GM23248 (cell line): ENCODE measurements at regions not wholly inside any gene's neighbourhood (a gene's known extent, or its start where the extent isn't known, plus 50 kb on each side); places are given as distances from the start of the nearest gene placed in this dataset.

Experiments used
- DNase-seq: peaks from one replicate; pipeline ENCODE4 v3.0.0-alpha.2; 2015
- H2AFZ ChIP-seq: fragments of 200-600 bp; sonication (generic); 2 replicates; pipeline ENCODE4 v1.6.1; 2016; ENCODE audit warnings: antibody characterized with exemption
- H3F3A ChIP-seq: fragments of 200-600 bp; sonication (generic); 2 replicates; pipeline ENCODE4 v1.6.1; 2016; ENCODE audit warnings: mild to moderate bottlenecking, antibody characterized with exemption, mixed run types; ENCODE audit not compliant: insufficient read depth
- H3K27ac ChIP-seq: fragments of 200-600 bp; sonication (generic); 2 replicates; pipeline ENCODE4 v1.5.1; 2016; ENCODE audit warnings: mild to moderate bottlenecking
- H3K27me3 ChIP-seq: fragments of 200-600 bp; sonication (generic); replicated peaks from 2 replicates; pipeline ENCODE4 v1.6.1; 2016; ENCODE audit warnings: mild to moderate bottlenecking; ENCODE audit not compliant: insufficient read depth
- H3K36me3 ChIP-seq: fragments of 200-600 bp; sonication (generic); 2 replicates; pipeline ENCODE4 v1.6.1; 2016; ENCODE audit warnings: low read depth, mild to moderate bottlenecking
- H3K4me1 ChIP-seq: fragments of 200-600 bp; sonication (generic); 2 replicates; pipeline ENCODE4 v1.6.1; 2016; ENCODE audit warnings: mild to moderate bottlenecking; ENCODE audit not compliant: insufficient read depth
- H3K4me2 ChIP-seq: fragments of 200-600 bp; sonication (generic); one replicate; pipeline ENCODE4 v1.6.1; 2016; ENCODE audit warnings: mild to moderate bottlenecking; ENCODE audit not compliant: unreplicated experiment
- H3K4me3 ChIP-seq: fragments of 200-600 bp; sonication (generic); 2 replicates; pipeline ENCODE4 v1.5.1; 2016; ENCODE audit warnings: mild to moderate bottlenecking
- H3K79me2 ChIP-seq: fragments of 200-600 bp; sonication (generic); 2 replicates; pipeline ENCODE4 v1.6.1; 2016; ENCODE audit warnings: mild to moderate bottlenecking; ENCODE audit not compliant: insufficient read depth
- H3K9ac ChIP-seq: fragments of 200-600 bp; sonication (generic); 2 replicates; pipeline ENCODE4 v1.6.1; 2016; ENCODE audit warnings: mild to moderate bottlenecking
- H3K9me2 ChIP-seq: fragments of 200-600 bp; sonication (generic); 2 replicates; pipeline ENCODE4 v1.6.1; 2016; ENCODE audit warnings: mixed run types, mild to moderate bottlenecking, moderate library complexity; ENCODE audit not compliant: insufficient read depth
- H3K9me3 ChIP-seq: fragments of 200-600 bp; sonication (generic); one replicate; pipeline ENCODE4 v1.6.1; 2017; ENCODE audit warnings: low read depth
- H4K20me1 ChIP-seq: fragments of 200-600 bp; sonication (generic); 2 replicates; pipeline ENCODE4 v1.6.0; 2016; ENCODE audit not compliant: insufficient read depth
- EZH2 ChIP-seq: fragments of 200-600 bp; sonication (generic); IDR thresholded peaks from 2 replicates; pipeline ENCODE4 v1.6.1; 2018; ENCODE audit warnings: antibody characterized with exemption, mild to moderate bottlenecking; ENCODE audit not compliant: insufficient read depth, poor library complexity, severe bottlenecking
- EZH2phosphoT487 ChIP-seq: fragments of 200-600 bp; sonication (generic); IDR thresholded peaks from 2 replicates; pipeline ENCODE4 v1.6.1; 2018; ENCODE audit warnings: antibody characterized with exemption, moderate library complexity, mild to moderate bottlenecking, low read depth; ENCODE audit not compliant: insufficient read depth
- WGBS, 2 experiments: methylation state at CpG; one replicate each; pipeline ENCODE4 v1.1.6; 2015 to 2017; ENCODE audit warnings: low lambda C conversion rate in 2 of 2, low coverage in 1 of 2; ENCODE audit errors: missing lambda C conversion rate in 2 of 2; 5-methylcytosine and 5-hydroxymethylcytosine counted together
- in situ Hi-C: fragments of 300-500 bp; cut with MboI; formaldehyde crosslinking; loops from 2 replicates; pipeline ENCODE4 v1.15.0; 2020

DNA sequence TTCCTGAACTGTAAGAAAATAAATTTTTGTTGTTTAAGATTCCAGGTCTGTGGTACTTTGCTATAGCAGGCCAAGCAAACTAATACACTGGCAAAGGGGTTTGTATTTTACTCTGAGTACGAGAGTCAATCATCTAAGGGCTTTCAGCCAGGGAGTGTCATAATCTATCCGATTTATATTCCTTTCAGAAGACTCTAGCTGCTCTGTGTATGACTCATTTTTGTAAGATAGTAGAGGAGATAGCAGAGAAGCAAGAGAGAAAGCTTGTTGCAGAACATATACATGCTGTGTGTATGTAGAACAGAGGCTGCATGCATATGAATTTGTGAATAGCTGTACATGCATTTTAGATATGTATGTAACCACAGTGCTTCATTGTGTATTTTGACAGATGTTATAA lies 577.9 kb upstream of the EPHA6 start:
- Histone ChIP-seq H3F3A (no peaks in the 10 kb centered on the region), H3K4me1 (no peaks in the 10 kb centered on the region), H3K9me3 (no peaks in the 10 kb centered on the region), H3K9ac (no peak overlapping the region), H3K27me3 (no peaks in the 10 kb centered on the region), H3K36me3 (no peaks in the 10 kb centered on the region), H3K9me2 (no peaks in the 10 kb centered on the region), H4K20me1 (no peaks in the 10 kb centered on the region), H3K4me3 (no peak overlapping the region), H3K4me2 (no peak overlapping the region), H2AFZ (no peak overlapping the region), H3K27ac (no peak overlapping the region), H3K79me2 (no peaks in the 10 kb centered on the region)
- in situ Hi-C loops = no loop called here
- 12 to 25% methylated on average over 2 of the region's 2 CpGs for WGBS, 2 experiments
- no peak for DNase-seq
- TF ChIP-seq EZH2phosphoT487 (no peak), EZH2 (no peak)

DNA sequence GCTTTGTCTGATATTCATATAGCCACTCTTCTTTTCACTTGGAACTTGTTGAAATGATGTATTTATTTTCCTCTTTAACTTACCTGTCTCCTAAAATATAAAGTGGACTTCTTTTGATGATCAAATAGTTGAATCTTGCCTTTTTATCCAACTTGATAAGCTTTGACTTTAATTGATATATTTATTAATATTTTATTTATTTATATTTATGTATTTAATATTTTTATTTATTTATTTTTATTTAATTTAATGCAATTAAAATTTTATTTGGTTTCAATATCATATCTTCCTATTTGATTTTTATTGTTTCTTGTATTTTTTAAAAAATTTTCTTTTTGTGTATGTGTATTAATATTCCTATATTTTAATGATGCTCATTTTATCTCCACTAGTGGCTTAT lies 555.1 kb upstream of the EPHA6 start:
- Histone ChIP-seq H3K9me3 (peaks cover 4% of the 10 kb centered on the region), H3K9me2 (0 out of 2 replicates have a peak, but pooled peaks cover 3% of the 10 kb centered on the region), H3K4me2 (no peak overlapping the region), H3K9ac (no peak overlapping the region), H2AFZ (no peak overlapping the region), H3K27me3 (no peaks in the 10 kb centered on the region), H3K79me2 (no peaks in the 10 kb centered on the region), H3K4me3 (no peak overlapping the region), H3K27ac (no peak overlapping the region), H3K4me1 (no peaks in the 10 kb centered on the region), H3F3A (no peaks in the 10 kb centered on the region), H4K20me1 (no peaks in the 10 kb centered on the region), H3K36me3 (no peaks in the 10 kb centered on the region)
- TF ChIP-seq EZH2phosphoT487 = no peak
- no peak for TF ChIP-seq EZH2
- no peak for DNase-seq
- in situ Hi-C loops = no loop called here

DNA sequence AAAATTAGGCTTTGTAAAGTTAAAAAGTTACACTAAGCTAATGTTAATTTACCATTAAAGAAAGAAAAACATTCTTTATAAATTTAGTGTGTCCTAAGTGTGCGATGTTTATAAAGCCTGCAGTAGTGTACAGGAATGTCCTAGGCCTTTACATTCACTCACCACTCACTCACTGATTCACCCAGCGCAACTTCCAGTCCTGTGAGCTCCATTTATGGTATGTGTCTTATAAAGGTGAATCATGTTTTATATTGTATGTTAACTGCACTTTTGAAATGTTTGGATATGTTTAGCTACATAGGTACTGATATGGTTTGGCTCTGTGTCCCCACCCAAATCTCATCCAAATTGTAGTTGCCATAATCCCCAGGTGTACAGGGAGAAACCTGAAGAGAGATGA lies 549.7 kb upstream of the EPHA6 start:
- WGBS, 2 experiments = 35 to 38% methylated on average over 2 of the region's 2 CpGs
- TF ChIP-seq EZH2 (no peak), EZH2phosphoT487 (no peak)

DNA sequence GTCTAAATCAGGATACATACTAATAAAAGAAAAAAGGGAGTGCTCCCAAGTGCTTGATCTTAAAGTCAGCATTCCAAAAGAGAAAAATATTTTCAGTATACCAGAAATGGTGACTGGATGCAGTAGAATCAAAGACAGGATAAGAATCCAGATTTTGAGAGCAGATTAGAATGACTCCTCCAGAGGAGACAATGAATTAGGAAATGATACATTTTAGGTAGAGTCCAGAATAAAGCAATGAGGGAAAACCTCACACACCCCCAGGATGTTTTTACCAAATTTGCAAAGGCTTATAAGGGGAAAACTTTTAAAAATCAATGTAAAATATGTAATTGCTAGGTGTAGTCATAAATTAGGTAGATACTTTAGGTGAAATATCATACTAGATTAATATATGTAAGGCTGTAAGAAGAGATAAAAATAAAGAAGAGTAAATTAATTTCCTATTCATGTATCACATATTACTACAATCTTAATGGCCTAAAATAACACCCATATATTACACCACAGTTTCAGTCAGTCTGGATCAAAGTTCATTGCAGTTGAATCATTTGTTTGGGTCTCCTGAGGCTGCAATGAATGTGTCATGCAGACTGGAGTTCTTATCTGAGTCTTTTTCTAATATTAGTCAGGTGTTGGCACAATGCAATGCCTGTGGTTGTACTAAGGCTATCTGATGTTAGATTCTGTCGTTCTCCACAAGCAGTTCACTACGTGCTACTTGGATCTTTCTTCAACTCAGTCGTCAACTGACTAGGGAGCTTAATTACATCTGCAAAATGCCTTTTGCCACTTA lies 547.8 kb upstream of the EPHA6 start:
- H3K79me2 ChIP-seq = no peaks in the 10 kb centered on the region
- H3K27ac ChIP-seq = no peak overlapping the region
- H3K9ac ChIP-seq = no peak overlapping the region
- no peaks in the 10 kb centered on the region for H3K36me3 ChIP-seq
- no peak for DNase-seq
- H2AFZ ChIP-seq = no peak overlapping the region
- in situ Hi-C loops = no loop called here
- TF ChIP-seq EZH2phosphoT487 (no peak), EZH2 (no peak)
- H3K4me3 ChIP-seq = no peak overlapping the region
- H3K9me3 ChIP-seq = peaks cover 4% of the 10 kb centered on the region
- H3K9me2 ChIP-seq = no peaks in the 10 kb centered on the region
- H3K27me3 ChIP-seq = no peaks in the 10 kb centered on the region
- no peaks in the 10 kb centered on the region for H3K4me1 ChIP-seq
- no peaks in the 10 kb centered on the region for H3F3A ChIP-seq
- H4K20me1 ChIP-seq = no peaks in the 10 kb centered on the region
- WGBS, 2 experiments = 13 to 21% methylated on average over 3 of the region's 3 CpGs
- no peak overlapping the region for H3K4me2 ChIP-seq

More for the DNA sequence above, 549.7 kb upstream of the EPHA6 start:
- no peak overlapping the region for H3K27ac ChIP-seq
- H3F3A ChIP-seq = no peaks in the 10 kb centered on the region
- H3K79me2 ChIP-seq = no peaks in the 10 kb centered on the region
- peaks cover 4% of the 10 kb centered on the region for H3K9me3 ChIP-seq
- H3K4me2 ChIP-seq = no peak overlapping the region
- no peak overlapping the region for H3K4me3 ChIP-seq
- no peak overlapping the region for H3K9ac ChIP-seq
- no peak overlapping the region for H2AFZ ChIP-seq
- no peaks in the 10 kb centered on the region for H3K27me3 ChIP-seq
- in situ Hi-C loops = no loop called here
- no peaks in the 10 kb centered on the region for H3K36me3 ChIP-seq
- no peaks in the 10 kb centered on the region for H3K4me1 ChIP-seq
- H4K20me1 ChIP-seq = no peaks in the 10 kb centered on the region
- DNase-seq = no peak
- 0 out of 2 replicates have a peak, but pooled peaks cover 3% of the 10 kb centered on the region for H3K9me2 ChIP-seq

DNA sequence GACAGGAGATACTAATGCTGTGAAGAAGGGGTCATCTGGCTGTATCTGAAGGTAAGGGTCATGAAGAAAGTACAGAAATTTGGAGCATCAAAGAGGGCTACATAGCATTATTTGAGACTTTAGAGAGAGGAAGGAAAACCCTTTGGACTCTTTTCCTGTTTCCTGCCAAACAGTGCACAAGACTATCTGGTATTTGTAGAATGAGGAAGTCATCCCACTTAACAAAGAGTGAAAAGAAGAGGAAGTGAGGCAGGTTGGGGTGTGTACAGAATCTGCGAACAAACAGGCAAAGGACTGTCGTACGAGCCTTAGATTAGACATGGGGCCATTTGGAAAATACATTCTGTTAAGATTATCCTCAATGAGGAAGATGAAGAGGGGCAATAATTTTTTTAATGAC lies 546.8 kb upstream of the EPHA6 start:
- no peaks in the 10 kb centered on the region for H3K79me2 ChIP-seq
- H3K27ac ChIP-seq = no peak overlapping the region
- TF ChIP-seq EZH2 = no peak
- TF ChIP-seq EZH2phosphoT487 = no peak
- no peaks in the 10 kb centered on the region for H3K9me2 ChIP-seq
- no peak overlapping the region for H3K9ac ChIP-seq
- H3K36me3 ChIP-seq = no peaks in the 10 kb centered on the region
- no peaks in the 10 kb centered on the region for H4K20me1 ChIP-seq
- no peaks in the 10 kb centered on the region for H3K27me3 ChIP-seq
- H3K4me1 ChIP-seq = no peaks in the 10 kb centered on the region
- H3F3A ChIP-seq = no peaks in the 10 kb centered on the region
- no peak overlapping the region for H3K4me3 ChIP-seq
- 29 to 34% methylated on average over 3 of the region's 3 CpGs for WGBS, 2 experiments
- H3K4me2 ChIP-seq = no peak overlapping the region
- H3K9me3 ChIP-seq = peaks cover 4% of the 10 kb centered on the region
- DNase-seq = no peak
- in situ Hi-C loops = no loop called here
- no peak overlapping the region for H2AFZ ChIP-seq
